ENCODE measurements at regions not wholly inside any gene's neighbourhood (a gene's known extent, or its start where the extent isn't known, plus 50 kb on each side); places are given as distances from the start of the nearest gene placed in this dataset.

DNA sequence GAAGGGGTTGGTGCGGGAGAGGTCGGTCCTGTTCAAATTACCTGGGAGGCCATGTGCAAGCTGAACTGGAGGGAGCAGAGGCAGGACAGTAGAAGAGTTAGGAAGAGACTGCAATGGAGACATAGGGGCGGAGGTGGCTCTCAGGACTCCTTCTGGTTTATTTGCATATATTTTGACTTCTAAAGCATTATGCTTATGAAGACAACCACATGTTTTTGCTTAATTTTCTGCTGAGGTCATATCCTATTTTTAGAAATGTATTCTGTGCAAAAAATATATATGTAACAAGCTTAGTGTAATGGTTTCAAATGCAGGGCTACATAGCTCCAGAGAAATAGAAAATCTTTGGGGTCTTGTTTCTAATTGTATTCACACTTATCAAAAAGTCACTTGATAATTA lies 137.0 kb upstream of the MDM1 start:
- TF ChIP-seq GATA1 (IDR thresholded peaks at IDR 0.05; ENCODE audit: low read depth, low read length) (no peak), POLR2A (IDR thresholded peaks at IDR 0.05; ENCODE audit: low read length) (no peak)
- no peak for DNase-seq

DNA sequence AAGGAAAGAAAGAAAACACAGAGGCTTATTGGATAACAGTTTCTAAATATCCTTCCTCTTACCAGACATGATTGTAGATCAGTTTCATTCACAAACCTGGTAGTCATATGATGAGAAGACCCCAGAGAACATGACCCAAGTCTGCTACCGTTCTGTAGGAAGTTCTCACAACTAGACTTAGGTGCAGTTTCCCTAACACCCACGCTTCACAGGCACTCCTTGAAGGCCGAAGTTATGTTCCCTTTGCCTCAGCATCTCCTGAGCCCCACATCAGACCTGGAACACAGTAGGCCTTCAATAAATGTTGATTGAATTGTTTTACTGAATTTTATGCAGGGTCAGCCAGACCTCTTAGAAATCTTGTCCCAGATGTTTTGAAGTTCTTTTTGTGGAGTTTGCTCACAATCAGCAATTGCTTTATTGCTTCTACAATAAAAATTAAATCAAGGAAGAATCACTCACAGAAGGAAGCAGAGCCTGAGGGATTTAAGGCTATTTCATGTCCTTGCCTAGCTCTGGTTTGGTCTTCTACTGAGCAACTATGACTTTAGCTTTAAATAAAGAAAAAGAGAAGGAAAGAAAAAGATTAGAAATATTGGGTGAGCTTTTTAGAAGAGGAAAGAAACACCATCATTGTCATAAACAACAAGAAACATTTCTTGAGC lies 138.6 kb upstream of the MDM1 start:
- no peak for TF ChIP-seq GATA1 (IDR thresholded peaks at IDR 0.05; ENCODE audit: low read depth, low read length)
- no peak for TF ChIP-seq POLR2A (IDR thresholded peaks at IDR 0.05; ENCODE audit: low read length)
- DNase-seq = no peak

DNA sequence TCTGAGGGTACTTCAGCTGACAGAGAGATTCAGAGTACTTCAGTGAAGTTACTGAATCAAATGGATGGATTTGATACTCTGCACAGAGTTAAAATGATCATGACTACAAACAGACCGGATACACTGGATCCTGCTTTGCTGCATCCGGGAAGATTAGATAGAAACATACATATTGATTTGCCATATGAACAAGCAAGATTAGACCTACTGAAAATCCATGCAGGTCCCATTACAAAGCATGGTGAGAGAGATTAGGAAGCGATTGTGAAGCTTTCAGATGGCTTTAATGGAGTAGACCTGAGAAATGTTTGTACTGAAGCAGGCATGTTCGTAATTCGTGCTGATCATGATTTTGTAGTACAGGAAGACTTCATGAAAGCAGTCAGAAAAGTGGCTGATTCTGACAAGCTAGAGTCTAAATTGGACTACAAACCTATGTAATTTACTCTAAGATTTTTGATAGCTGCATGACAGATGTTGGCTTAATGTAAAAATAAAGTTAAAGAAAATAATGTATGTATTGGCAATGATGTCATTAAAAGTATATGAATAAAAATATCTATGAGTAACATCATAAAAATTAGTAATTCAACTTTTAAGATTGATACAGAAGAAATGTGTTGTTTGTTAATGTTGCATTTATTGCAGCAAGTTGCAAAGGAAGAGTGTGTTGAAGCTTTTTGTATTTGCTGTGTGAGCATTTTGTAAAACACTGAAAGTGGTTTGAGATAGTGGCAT lies 136.1 kb upstream of the RAP1B start:
- DNase-seq = no peak
- TF ChIP-seq GATA1 (IDR thresholded peaks at IDR 0.05; ENCODE audit: low read depth, low read length) (no peak), POLR2A (IDR thresholded peaks at IDR 0.05; ENCODE audit: low read length) (no peak)

DNA sequence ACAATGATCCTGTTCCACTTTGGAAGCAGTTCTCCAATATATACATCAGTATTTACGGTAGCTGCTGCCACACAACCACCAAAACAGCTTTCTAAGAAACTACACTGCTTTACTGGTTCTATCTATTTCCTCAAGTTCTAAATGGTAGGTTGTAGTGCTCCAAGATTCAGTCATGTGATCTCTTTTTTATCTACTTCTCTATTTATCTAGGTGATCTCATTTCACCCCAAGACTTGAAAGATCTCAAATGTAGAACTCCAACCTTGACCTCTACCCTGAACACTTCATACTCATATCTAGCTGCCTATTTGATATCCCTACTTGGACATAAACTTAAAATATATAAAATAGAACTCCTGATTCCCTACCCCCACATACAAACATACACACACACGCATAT lies 133.9 kb upstream of the RAP1B start:
- no peak for TF ChIP-seq POLR2A (IDR thresholded peaks at IDR 0.05; ENCODE audit: low read length)
- no peak for TF ChIP-seq GATA1 (IDR thresholded peaks at IDR 0.05; ENCODE audit: low read depth, low read length)
- DNase-seq = no peak

DNA sequence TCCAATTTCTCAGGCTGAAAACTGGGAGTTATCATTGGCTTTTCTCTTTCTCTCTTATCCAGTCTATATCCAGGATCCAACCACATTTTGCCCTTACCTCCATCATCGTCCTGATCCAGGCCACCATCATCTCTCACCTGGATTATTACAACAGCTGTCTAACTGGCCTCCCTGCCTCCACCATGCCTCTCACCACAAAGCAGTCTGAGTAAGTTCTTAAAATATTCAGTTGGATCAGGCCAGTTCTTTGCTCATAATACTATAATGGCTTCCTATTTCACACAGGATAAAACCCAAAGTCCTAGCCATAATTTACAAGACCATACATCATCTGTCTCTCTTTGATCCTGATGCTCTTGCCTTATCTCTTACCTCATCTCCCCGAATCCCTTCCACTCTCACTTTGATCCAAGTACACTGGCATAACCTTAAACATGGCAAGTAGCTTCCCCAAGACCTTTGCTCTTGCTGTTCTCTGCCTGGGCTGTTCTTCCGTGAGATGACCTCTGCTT lies 133.4 kb upstream of the RAP1B start:
- TF ChIP-seq GATA1 (IDR thresholded peaks at IDR 0.05; ENCODE audit: low read depth, low read length) = no peak
- no peak for TF ChIP-seq POLR2A (IDR thresholded peaks at IDR 0.05; ENCODE audit: low read length)
- DNase-seq = no peak

DNA sequence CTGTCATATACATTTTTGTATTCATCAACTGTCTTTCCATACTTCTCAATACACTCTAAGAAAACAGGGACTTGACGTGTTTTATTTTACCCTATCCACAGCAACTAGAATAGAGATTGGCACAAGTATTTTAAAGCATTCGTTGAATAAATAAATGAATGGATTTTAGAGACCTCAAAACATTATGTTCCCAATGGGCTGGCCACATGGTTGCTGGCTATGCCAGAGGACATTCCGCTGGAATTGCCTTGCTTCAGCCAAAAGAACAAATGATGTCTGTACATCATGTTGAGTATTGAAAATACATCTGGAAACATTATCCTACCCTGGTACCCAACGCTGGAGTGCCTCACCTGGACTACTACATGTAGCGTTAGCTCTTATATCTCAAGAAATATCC lies 132.8 kb upstream of the RAP1B start:
- TF ChIP-seq GATA1 (IDR thresholded peaks at IDR 0.05; ENCODE audit: low read depth, low read length) (no peak), POLR2A (IDR thresholded peaks at IDR 0.05; ENCODE audit: low read length) (no peak)
- DNase-seq = no peak

- DNase-seq = no peak
- TF ChIP-seq GATA1 (IDR thresholded peaks at IDR 0.05; ENCODE audit: low read depth, low read length) = no peak
- no peak for TF ChIP-seq POLR2A (IDR thresholded peaks at IDR 0.05; ENCODE audit: low read length)
Observed at GRCh38 chr12:68478516-68479260, 132.0 kb upstream of the RAP1B start.

DNA sequence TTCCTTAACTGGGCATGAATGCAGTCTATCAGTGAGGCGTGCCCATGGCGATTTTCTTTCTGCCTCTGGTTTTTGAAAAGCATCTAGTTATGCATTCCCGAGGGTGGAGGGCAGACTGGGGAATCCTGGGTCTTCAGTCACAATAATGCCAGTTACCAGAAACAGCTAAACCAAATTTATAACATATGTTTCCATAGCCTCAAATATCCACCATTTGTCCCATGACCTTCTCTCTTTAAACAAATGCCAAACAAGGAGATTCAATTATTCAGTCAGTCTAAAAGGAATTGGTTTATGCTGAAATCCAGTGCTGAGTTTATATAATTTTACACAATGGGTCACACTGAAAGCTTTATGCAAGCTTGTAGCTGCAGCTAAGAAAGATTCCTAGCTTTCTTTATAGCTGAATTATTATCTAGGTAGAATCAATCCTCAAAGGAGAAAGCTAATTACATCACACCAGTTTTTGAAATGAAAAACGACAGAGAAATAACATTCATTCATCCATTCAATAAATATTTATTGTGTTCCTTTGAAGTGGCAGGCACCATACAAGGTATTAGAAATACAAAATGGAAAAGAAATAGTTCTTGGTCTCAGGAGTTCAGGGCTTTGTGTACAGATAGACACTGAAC lies 131.3 kb upstream of the RAP1B start:
- no peak for DNase-seq
- TF ChIP-seq POLR2A (IDR thresholded peaks at IDR 0.05; ENCODE audit: low read length) (no peak), GATA1 (IDR thresholded peaks at IDR 0.05; ENCODE audit: low read depth, low read length) (no peak)

DNA sequence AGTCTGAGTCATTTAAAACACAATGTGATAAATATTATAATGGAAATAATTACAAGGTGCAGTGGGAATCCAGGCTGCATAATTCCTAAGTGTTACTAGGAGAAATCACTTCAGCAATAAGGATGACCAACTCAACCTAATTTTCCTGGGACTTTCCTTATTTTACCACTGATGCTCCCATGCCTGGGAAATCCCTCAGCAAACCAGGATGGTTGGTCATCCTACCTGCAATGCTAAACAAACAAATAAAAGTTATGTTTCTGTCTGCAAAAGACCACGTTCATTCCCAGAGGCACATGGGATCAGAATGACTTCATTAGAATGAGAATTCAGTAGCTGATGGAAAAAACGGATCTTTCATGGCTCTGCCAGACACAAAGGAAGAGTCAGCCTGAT lies 130.8 kb upstream of the RAP1B start:
- no peak for DNase-seq
- TF ChIP-seq GATA1 (IDR thresholded peaks at IDR 0.05; ENCODE audit: low read depth, low read length) (no peak), POLR2A (IDR thresholded peaks at IDR 0.05; ENCODE audit: low read length) (no peak)

DNA sequence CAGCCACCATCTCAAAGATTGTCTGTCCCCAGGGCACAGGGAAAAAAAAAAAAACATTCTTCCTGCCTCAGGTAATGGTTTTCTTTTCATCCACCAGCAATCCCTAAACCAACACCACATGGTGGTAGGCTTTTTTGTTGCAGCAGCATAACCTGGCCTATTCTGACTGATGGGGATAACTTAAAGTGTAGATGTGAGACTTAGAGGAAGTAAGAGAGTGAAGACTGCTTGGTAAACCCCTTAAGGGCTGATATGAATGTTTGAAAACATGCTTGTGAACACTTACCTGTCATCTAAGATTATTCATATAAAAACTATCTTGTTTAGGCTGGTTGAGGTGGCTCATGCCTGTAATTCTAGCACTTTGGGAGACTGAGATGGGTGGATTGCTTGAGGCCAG lies 130.2 kb upstream of the RAP1B start:
- TF ChIP-seq GATA1 (IDR thresholded peaks at IDR 0.05; ENCODE audit: low read depth, low read length) = no peak
- DNase-seq = no peak

- DNase-seq = no peak
- TF ChIP-seq POLR2A (IDR thresholded peaks at IDR 0.05; ENCODE audit: low read length) = no peak
- no peak for TF ChIP-seq GATA1 (IDR thresholded peaks at IDR 0.05; ENCODE audit: low read depth, low read length)
Observed at GRCh38 chr12:68481181-68481941, 129.3 kb upstream of the RAP1B start.

GRCh38 chr12:68482014-68482413 lies 128.7 kb upstream of the RAP1B start:
- no peak for DNase-seq
- TF ChIP-seq GATA1 (IDR thresholded peaks at IDR 0.05; ENCODE audit: low read depth, low read length) (no peak), POLR2A (IDR thresholded peaks at IDR 0.05; ENCODE audit: low read length) (no peak)

- DNase-seq = no peak
- TF ChIP-seq POLR2A (IDR thresholded peaks at IDR 0.05; ENCODE audit: low read length) (no peak), GATA1 (IDR thresholded peaks at IDR 0.05; ENCODE audit: low read depth, low read length) (no peak)
Observed at GRCh38 chr12:68482660-68483059, 128.0 kb upstream of the RAP1B start.

Data from erythroblast (primary cell).